Lower leg skin (tissue), 3 donors: ENCODE measurements at regions not wholly inside any gene's neighbourhood (a gene's known extent, or its start where the extent isn't known, plus 50 kb on each side); places are given as distances from the start of the nearest gene placed in this dataset.

Experiments used
- CTCF ChIP-seq, 3 donors: fragments of 450-650 bp; IDR thresholded peaks; one replicate each; pipeline ENCODE4 v1.5.1; 2016; ENCODE audit warnings: antibody characterized with exemption in 3 of 3, mild to moderate bottlenecking in 3 of 3, moderate library complexity in 2 of 3
- POLR2A ChIP-seq, 2 donors: fragments of 450-650 bp; IDR thresholded peaks; one replicate each; pipeline ENCODE4 v1.6.1; 2016 to 2017; ENCODE audit warnings: antibody characterized with exemption in 2 of 2, mild to moderate bottlenecking in 1 of 2, moderate library complexity in 1 of 2

- no peak for TF ChIP-seq CTCF (IDR thresholded peaks at IDR 0.05)
- no peak for TF ChIP-seq POLR2A (IDR thresholded peaks at IDR 0.05)
These were observed 870.8 kb downstream of the SLITRK5 start for GRCh38 chr13:88541994-88542393.
